ENCODE measurements at regions not wholly inside any gene's neighbourhood (a gene's known extent, or its start where the extent isn't known, plus 50 kb on each side); places are given as distances from the start of the nearest gene placed in this dataset.

- no peaks in the 10 kb centered on the region for H3K27me3 ChIP-seq (ENCODE audit: insufficient read depth, low read length)
- no peak for TF ChIP-seq CTCF (IDR thresholded peaks at IDR 0.05; ENCODE audit: extremely low read depth, low read depth, low read length)
- no peaks in the 10 kb centered on the region for H3K4me1 ChIP-seq (ENCODE audit: insufficient read depth, low read length)
- no peaks in the 10 kb centered on the region for H3K36me3 ChIP-seq (ENCODE audit: insufficient read depth, low read length)
- H3K79me2 ChIP-seq (ENCODE audit: insufficient read depth, low read length): no peaks in the 10 kb centered on the region
- no peaks in the 10 kb centered on the region for H4K20me1 ChIP-seq (ENCODE audit: insufficient read depth, low read length)
- no peak overlapping the region for H3K4me2 ChIP-seq (ENCODE audit: insufficient read depth, low read length)
- no peak for DNase-seq (ENCODE audit: insufficient read length, low spot score, missing footprints)
- no peak overlapping the region for H2AFZ ChIP-seq (ENCODE audit: low read length)
- H3K4me3 ChIP-seq (ENCODE audit: insufficient read depth, low read length): no peak overlapping the region
- no peaks in the 10 kb centered on the region for H3K9me3 ChIP-seq (ENCODE audit: low read depth, low read length)
- H3K27ac ChIP-seq (ENCODE audit: low read depth, low read length): no peak overlapping the region
These were observed 257.0 kb upstream of the RAB6C start for GRCh38 chr2:129722306-129723019.

- no peaks in the 10 kb centered on the region for H3K4me1 ChIP-seq (ENCODE audit: insufficient read depth, low read length)
- TF ChIP-seq CTCF (IDR thresholded peaks at IDR 0.05; ENCODE audit: extremely low read depth, low read depth, low read length): no peak
- no peak for DNase-seq (ENCODE audit: insufficient read length, low spot score, missing footprints)
- no peaks in the 10 kb centered on the region for H3K27me3 ChIP-seq (ENCODE audit: insufficient read depth, low read length)
- no peak overlapping the region for H2AFZ ChIP-seq (ENCODE audit: low read length)
- no peak overlapping the region for H3K27ac ChIP-seq (ENCODE audit: low read depth, low read length)
- no peak overlapping the region for H3K4me2 ChIP-seq (ENCODE audit: insufficient read depth, low read length)
- no peaks in the 10 kb centered on the region for H3K79me2 ChIP-seq (ENCODE audit: insufficient read depth, low read length)
- no peaks in the 10 kb centered on the region for H3K9me3 ChIP-seq (ENCODE audit: low read depth, low read length)
- no peaks in the 10 kb centered on the region for H4K20me1 ChIP-seq (ENCODE audit: insufficient read depth, low read length)
- no peak overlapping the region for H3K4me3 ChIP-seq (ENCODE audit: insufficient read depth, low read length)
- no peaks in the 10 kb centered on the region for H3K36me3 ChIP-seq (ENCODE audit: insufficient read depth, low read length)
These were observed 256.0 kb upstream of the RAB6C start for GRCh38 chr2:129723277-129724020.

GRCh38 chr2:129724021-129724757, 255.3 kb upstream of the RAB6C start:
- no peak overlapping the region for H3K4me3 ChIP-seq (ENCODE audit: insufficient read depth, low read length)
- no peaks in the 10 kb centered on the region for H3K79me2 ChIP-seq (ENCODE audit: insufficient read depth, low read length)
- no peaks in the 10 kb centered on the region for H4K20me1 ChIP-seq (ENCODE audit: insufficient read depth, low read length)
- H3K4me1 ChIP-seq (ENCODE audit: insufficient read depth, low read length): no peaks in the 10 kb centered on the region
- no peaks in the 10 kb centered on the region for H3K9me3 ChIP-seq (ENCODE audit: low read depth, low read length)
- H3K36me3 ChIP-seq (ENCODE audit: insufficient read depth, low read length): no peaks in the 10 kb centered on the region
- no peaks in the 10 kb centered on the region for H3K27me3 ChIP-seq (ENCODE audit: insufficient read depth, low read length)
- DNase-seq (ENCODE audit: insufficient read length, low spot score, missing footprints): no peak
- H3K27ac ChIP-seq (ENCODE audit: low read depth, low read length): no peak overlapping the region
- no peak for TF ChIP-seq CTCF (IDR thresholded peaks at IDR 0.05; ENCODE audit: extremely low read depth, low read depth, low read length)
- no peak overlapping the region for H2AFZ ChIP-seq (ENCODE audit: low read length)
- no peak overlapping the region for H3K4me2 ChIP-seq (ENCODE audit: insufficient read depth, low read length)

GRCh38 chr2:129726216-129726615, 253.2 kb upstream of the RAB6C start:
- no peaks in the 10 kb centered on the region for H4K20me1 ChIP-seq (ENCODE audit: insufficient read depth, low read length)
- no peak for DNase-seq (ENCODE audit: insufficient read length, low spot score, missing footprints)
- TF ChIP-seq CTCF (IDR thresholded peaks at IDR 0.05; ENCODE audit: extremely low read depth, low read depth, low read length): no peak
- H3K4me3 ChIP-seq (ENCODE audit: insufficient read depth, low read length): no peak overlapping the region
- H3K27me3 ChIP-seq (ENCODE audit: insufficient read depth, low read length): no peaks in the 10 kb centered on the region
- no peaks in the 10 kb centered on the region for H3K36me3 ChIP-seq (ENCODE audit: insufficient read depth, low read length)
- H3K9me3 ChIP-seq (ENCODE audit: low read depth, low read length): no peaks in the 10 kb centered on the region
- H3K4me1 ChIP-seq (ENCODE audit: insufficient read depth, low read length): no peaks in the 10 kb centered on the region
- no peaks in the 10 kb centered on the region for H3K79me2 ChIP-seq (ENCODE audit: insufficient read depth, low read length)
- H3K4me2 ChIP-seq (ENCODE audit: insufficient read depth, low read length): no peak overlapping the region
- H3K27ac ChIP-seq (ENCODE audit: low read depth, low read length): no peak overlapping the region
- no peak overlapping the region for H2AFZ ChIP-seq (ENCODE audit: low read length)
